Hepatocyte (in vitro differentiated cells): ENCODE measurements at regions not wholly inside any gene's neighbourhood (a gene's known extent, or its start where the extent isn't known, plus 50 kb on each side); places are given as distances from the start of the nearest gene placed in this dataset.

ENCODE experiments used
- EZH2 ChIP-seq: fragments of 200-600 bp; sonication (generic); IDR thresholded peaks from 2 replicates; pipeline ENCODE4 v1.6.1; 2016; ENCODE audit warnings: antibody characterized with exemption, mild to moderate bottlenecking, borderline replicate concordance
- TF ChIP-seq, protein P1 (sequence below): fragments of 200-600 bp; sonication (generic); IDR thresholded peaks from 2 replicates; pipeline ENCODE4 v1.5.1; 2016; ENCODE audit warnings: antibody characterized with exemption, mild to moderate bottlenecking; ENCODE audit not compliant: poor library complexity

DNA sequence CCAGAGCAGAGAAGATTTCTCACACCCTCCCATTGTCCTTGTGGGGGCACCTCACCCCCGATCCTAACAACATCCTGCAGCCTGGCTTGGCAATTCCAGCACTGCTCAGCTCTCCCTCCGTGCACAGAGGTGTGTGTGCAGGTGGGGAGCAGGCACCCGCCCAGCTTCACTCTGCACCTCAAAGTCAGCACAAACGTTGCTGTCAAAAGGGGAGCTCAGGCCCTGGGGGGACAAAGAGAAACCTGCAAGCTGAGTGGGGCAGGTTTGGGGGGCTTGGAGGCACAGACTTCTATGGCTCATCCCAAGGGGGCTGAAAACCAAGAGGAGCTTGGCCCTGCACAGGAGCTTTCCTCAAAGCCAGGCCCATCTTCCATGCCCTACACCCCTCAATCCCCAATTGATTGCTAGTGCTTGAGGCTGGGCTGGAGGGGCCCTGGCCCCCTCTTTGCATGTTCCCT lies 231.9 kb upstream of the TNRC6C start:
- TF ChIP-seq EZH2, result no peak
- TF ChIP-seq, protein P1, sequence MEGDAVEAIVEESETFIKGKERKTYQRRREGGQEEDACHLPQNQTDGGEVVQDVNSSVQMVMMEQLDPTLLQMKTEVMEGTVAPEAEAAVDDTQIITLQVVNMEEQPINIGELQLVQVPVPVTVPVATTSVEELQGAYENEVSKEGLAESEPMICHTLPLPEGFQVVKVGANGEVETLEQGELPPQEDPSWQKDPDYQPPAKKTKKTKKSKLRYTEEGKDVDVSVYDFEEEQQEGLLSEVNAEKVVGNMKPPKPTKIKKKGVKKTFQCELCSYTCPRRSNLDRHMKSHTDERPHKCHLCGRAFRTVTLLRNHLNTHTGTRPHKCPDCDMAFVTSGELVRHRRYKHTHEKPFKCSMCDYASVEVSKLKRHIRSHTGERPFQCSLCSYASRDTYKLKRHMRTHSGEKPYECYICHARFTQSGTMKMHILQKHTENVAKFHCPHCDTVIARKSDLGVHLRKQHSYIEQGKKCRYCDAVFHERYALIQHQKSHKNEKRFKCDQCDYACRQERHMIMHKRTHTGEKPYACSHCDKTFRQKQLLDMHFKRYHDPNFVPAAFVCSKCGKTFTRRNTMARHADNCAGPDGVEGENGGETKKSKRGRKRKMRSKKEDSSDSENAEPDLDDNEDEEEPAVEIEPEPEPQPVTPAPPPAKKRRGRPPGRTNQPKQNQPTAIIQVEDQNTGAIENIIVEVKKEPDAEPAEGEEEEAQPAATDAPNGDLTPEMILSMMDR, result no peak
